HL-60 (cell line): ENCODE measurements at regions not wholly inside any gene's neighbourhood (a gene's known extent, or its start where the extent isn't known, plus 50 kb on each side); places are given as distances from the start of the nearest gene placed in this dataset.

ENCODE experiments used
- DNase-seq, 2 experiments: peaks; one replicate each; pipeline ENCODE4 v3.0.0-alpha.2; 2010 to 2020; ENCODE audit warnings: low read depth in 1 of 2, low spot score in 1 of 2
- H3K27ac ChIP-seq: fragments of 250-450 bp; sonication (Bioruptor Pico); replicated peaks from 2 replicates; pipeline ENCODE4 v1.5.1; 2020; ENCODE audit warnings: mild to moderate bottlenecking, moderate library complexity
- H3K27me3 ChIP-seq: fragments of 250-450 bp; sonication (Bioruptor Pico); 2 replicates; pipeline ENCODE4 v1.5.1; 2021; ENCODE audit warnings: mild to moderate bottlenecking, moderate library complexity; ENCODE audit not compliant: insufficient read depth, poor library complexity, severe bottlenecking
- H3K4me3 ChIP-seq: replicated peaks from 2 replicates; pipeline ENCODE4 v1.5.1; 2011; ENCODE audit warnings: mild to moderate bottlenecking, control low read depth, low read length; ENCODE audit not compliant: insufficient read depth
- CTCF ChIP-seq: IDR thresholded peaks from one replicate; pipeline ENCODE4 v1.5.1; 2011; ENCODE audit warnings: low read length, control low read depth, inconsistent platforms; ENCODE audit not compliant: insufficient read depth
- GABPA ChIP-seq: IDR thresholded peaks from 2 replicates; pipeline ENCODE4 v1.6.1; 2012; ENCODE audit warnings: low read depth
- POLR2AphosphoS5 ChIP-seq: IDR thresholded peaks from 2 replicates; pipeline ENCODE4 v1.6.1; 2012; ENCODE audit warnings: low read depth
- REST ChIP-seq: IDR thresholded peaks from 2 replicates; pipeline ENCODE4 v1.6.1; 2012; ENCODE audit warnings: low read depth; ENCODE audit not compliant: insufficient replicate concordance
- SPI1 ChIP-seq: IDR thresholded peaks from 2 replicates; pipeline ENCODE4 v1.6.1; 2012; ENCODE audit warnings: low read depth, mild to moderate bottlenecking, borderline replicate concordance

- no peak for DNase-seq
- Histone ChIP-seq H3K27me3 (no peaks in the 10 kb centered on the region), H3K4me3 (no peak overlapping the region), H3K27ac (no peak overlapping the region)
- TF ChIP-seq REST, result no peak
- no peak for TF ChIP-seq GABPA
- TF ChIP-seq POLR2AphosphoS5, result no peak
- TF ChIP-seq SPI1, result no peak
- TF ChIP-seq CTCF, result no peak
These were observed 297.0 kb downstream of the SH3GL2 start for GRCh38 chr9:17875886-17876285.

DNA sequence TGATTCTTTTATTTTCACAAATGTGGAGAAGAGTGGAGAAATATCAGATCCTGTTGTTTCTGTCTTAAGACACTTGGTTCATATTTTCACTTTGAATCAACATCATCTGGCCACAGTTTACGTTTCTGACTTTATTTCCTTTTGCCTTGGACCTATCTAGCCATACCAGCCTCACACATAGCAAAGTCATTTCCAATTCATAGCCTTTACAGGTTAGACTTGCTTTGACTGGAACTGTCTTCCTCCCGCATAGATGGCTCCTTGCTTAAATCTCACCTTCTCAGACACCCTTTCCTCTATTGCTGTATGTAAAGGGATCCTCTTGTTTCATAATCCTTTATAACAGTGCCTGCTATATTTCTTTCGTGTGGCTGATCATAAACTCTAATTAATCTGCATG is 297.8 kb downstream of the SH3GL2 start:
- TF ChIP-seq POLR2AphosphoS5, result no peak
- H3K27ac ChIP-seq, result no peak overlapping the region
- no peaks in the 10 kb centered on the region for H3K27me3 ChIP-seq
- no peak for DNase-seq
- no peak overlapping the region for H3K4me3 ChIP-seq

DNA sequence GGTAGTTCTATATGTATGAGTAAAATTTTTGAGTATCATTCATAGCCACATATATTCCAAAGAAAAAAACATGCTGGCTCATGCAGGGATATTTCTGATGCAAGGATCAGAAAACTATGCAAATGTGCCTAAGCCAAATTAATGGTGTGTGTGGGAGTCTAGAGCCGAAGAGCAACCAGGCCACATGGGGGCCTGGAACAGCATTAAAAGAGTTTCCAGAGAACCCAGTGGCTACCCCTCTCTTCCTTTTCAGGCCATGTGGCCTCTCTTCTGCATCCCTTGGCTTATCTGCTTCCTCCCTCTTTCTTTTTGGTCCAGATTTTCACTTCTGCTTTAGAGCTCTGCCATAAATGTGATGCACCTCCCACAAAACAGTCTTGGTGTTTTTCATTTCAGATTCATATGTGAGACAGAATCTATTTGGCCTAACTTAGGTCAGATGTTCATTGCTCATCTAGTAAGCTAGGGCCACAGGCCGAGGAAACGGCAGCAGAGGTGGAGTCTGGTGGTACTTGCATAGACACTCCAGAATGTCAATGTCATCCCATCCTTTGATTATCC is 300.0 kb downstream of the SH3GL2 start:
- Histone ChIP-seq H3K27ac (no peak overlapping the region), H3K4me3 (no peak overlapping the region), H3K27me3 (no peaks in the 10 kb centered on the region)
- DNase-seq, result no peak
- TF ChIP-seq POLR2AphosphoS5, result no peak
- TF ChIP-seq CTCF, result no peak
- TF ChIP-seq GABPA, result no peak
- no peak for TF ChIP-seq REST
- TF ChIP-seq SPI1, result no peak

DNA sequence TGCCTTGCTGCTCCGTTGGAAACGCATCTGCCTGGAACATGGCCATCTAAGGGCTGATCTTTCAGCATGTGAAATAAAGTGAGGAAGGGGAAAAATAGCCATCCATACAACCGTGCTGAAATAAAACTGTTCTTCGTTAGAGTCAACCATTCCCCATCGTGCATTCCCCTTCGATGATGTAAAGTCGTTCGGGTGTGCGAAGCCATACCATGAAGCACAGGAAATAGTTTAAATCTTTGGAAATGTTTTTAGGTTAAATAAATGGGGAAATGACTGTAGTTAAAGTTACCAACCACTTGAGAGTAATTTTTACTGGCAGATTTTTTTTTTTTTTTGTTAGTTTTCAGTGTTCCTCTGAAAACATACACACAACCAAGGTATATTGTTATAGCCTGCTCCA is 302.5 kb downstream of the SH3GL2 start:
- Histone ChIP-seq H3K4me3 (no peak overlapping the region), H3K27ac (no peak overlapping the region), H3K27me3 (no peaks in the 10 kb centered on the region)
- no peak for TF ChIP-seq POLR2AphosphoS5
- TF ChIP-seq CTCF, result no peak
- TF ChIP-seq GABPA, result no peak
- no peak for TF ChIP-seq REST
- TF ChIP-seq SPI1, result no peak
- no peak for DNase-seq
